ENCODE measurements at regions not wholly inside any gene's neighbourhood (a gene's known extent, or its start where the extent isn't known, plus 50 kb on each side); places are given as distances from the start of the nearest gene placed in this dataset.

DNA sequence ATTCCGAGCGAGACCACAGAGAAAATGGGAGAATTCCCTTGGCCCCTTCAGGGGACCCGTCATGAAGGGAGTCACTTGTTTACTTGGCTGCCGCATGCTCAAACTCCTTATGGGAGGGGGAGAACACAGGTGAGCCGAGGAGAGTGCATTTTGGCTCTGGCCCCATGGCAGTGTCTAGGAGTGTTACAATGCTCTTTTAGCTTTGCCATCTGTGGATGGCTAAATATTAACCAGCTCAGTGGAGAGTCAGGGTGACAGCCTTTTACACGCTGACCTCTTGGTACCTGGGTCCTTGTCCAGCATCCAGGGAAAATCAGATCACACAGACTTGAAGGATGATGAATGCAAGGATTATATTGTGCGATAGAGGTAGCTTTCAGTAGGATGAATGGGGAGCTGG, 146.4 kb upstream of the ATXN7L3B start:
- TF ChIP-seq EP300 (IDR thresholded peaks at IDR 0.05; ENCODE audit: borderline replicate concordance): no peak
- no peak for TF ChIP-seq CREB1 (IDR thresholded peaks at IDR 0.05; ENCODE audit: low read depth)
- TF ChIP-seq EGR1 (IDR thresholded peaks at IDR 0.05): no peak

DNA sequence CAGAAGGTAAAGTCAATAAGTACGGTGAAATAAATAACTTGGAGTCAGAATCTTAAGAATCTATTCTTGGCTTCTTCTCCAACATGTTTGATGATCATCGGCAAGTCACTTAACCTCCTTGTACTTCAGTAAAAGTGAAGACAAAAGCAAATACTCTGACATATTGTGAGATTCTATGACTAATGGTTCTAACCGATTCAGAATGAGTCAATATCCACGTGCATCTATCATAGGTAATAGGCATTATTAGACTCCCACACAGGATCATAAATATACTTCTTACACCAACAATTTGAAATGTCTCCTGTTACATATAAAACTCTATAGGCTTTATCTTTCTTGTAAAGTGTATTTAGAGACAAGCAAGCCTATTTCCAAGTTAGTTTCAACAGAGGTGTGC, 144.4 kb upstream of the ATXN7L3B start:
- TF ChIP-seq USF1 (IDR thresholded peaks at IDR 0.05) (no peak), EGR1 (IDR thresholded peaks at IDR 0.05) (no peak), YY1 (IDR thresholded peaks at IDR 0.05; ENCODE audit: low read depth) (no peak), NFIC (IDR thresholded peaks at IDR 0.05) (no peak), REST (IDR thresholded peaks at IDR 0.05; ENCODE audit: low read depth) (no peak), EP300 (IDR thresholded peaks at IDR 0.05; ENCODE audit: borderline replicate concordance) (no peak), CREB1 (IDR thresholded peaks at IDR 0.05; ENCODE audit: low read depth) (no peak), FOXM1 (IDR thresholded peaks at IDR 0.05; ENCODE audit: borderline replicate concordance, low read depth) (no peak), TCF12 (IDR thresholded peaks at IDR 0.05; ENCODE audit: low read depth) (no peak), RAD21 (IDR thresholded peaks at IDR 0.05; ENCODE audit: low read depth) (no peak), CEBPB (IDR thresholded peaks at IDR 0.05) (no peak), TAF1 (IDR thresholded peaks at IDR 0.05; ENCODE audit: low read depth) (no peak), ZBTB7A (IDR thresholded peaks at IDR 0.05; ENCODE audit: low read depth) (no peak)
- TF ChIP-seq, protein P1, sequence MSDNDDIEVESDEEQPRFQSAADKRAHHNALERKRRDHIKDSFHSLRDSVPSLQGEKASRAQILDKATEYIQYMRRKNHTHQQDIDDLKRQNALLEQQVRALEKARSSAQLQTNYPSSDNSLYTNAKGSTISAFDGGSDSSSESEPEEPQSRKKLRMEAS (IDR thresholded peaks at IDR 0.05): no peak

GRCh38 chr12:74394647-74395046, 143.0 kb upstream of the ATXN7L3B start:
- TF ChIP-seq, protein P1 (IDR thresholded peaks at IDR 0.05): no peak
- TF ChIP-seq TAF1 (IDR thresholded peaks at IDR 0.05; ENCODE audit: low read depth): no peak
- no peak for TF ChIP-seq FOXM1 (IDR thresholded peaks at IDR 0.05; ENCODE audit: borderline replicate concordance, low read depth)
- TF ChIP-seq RAD21 (IDR thresholded peaks at IDR 0.05; ENCODE audit: low read depth): no peak
- no peak for TF ChIP-seq NFIC (IDR thresholded peaks at IDR 0.05)
- no peak for TF ChIP-seq USF1 (IDR thresholded peaks at IDR 0.05)
- TF ChIP-seq EP300 (IDR thresholded peaks at IDR 0.05; ENCODE audit: borderline replicate concordance): no peak
- no peak for TF ChIP-seq YY1 (IDR thresholded peaks at IDR 0.05; ENCODE audit: low read depth)
- TF ChIP-seq CEBPB (IDR thresholded peaks at IDR 0.05): no peak
- no peak for TF ChIP-seq CREB1 (IDR thresholded peaks at IDR 0.05; ENCODE audit: low read depth)
- no peak for TF ChIP-seq TEAD4 (IDR thresholded peaks at IDR 0.05)
- no peak for TF ChIP-seq ZBTB7A (IDR thresholded peaks at IDR 0.05; ENCODE audit: low read depth)
- no peak for TF ChIP-seq REST (IDR thresholded peaks at IDR 0.05; ENCODE audit: low read depth)
- no peak for TF ChIP-seq EGR1 (IDR thresholded peaks at IDR 0.05)
- no peak for TF ChIP-seq TCF12 (IDR thresholded peaks at IDR 0.05; ENCODE audit: low read depth)

DNA sequence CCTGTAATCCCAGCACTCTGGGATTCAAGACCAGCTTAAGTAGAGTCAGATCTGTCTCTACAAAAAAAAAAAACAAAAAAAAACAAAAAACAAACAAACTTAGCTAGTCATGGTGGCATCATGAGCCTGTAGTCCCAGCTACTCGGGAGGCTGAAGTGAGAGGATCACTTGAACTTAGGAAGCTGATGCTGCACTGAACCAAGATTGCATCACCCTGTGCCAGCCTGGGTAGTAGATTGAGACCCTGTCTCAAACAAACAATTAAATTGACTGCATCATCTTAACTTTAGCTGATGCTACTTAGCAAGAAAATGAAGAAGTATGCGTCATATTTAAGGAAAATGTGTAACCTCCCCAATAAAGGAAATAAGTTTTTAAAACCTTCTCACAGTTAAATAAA, 136.6 kb upstream of the ATXN7L3B start:
- TF ChIP-seq TAF1 (IDR thresholded peaks at IDR 0.05; ENCODE audit: low read depth): no peak
- no peak for TF ChIP-seq EP300 (IDR thresholded peaks at IDR 0.05; ENCODE audit: borderline replicate concordance)
- TF ChIP-seq NFIC (IDR thresholded peaks at IDR 0.05): no peak
- no peak for TF ChIP-seq REST (IDR thresholded peaks at IDR 0.05; ENCODE audit: low read depth)
- TF ChIP-seq CEBPB (IDR thresholded peaks at IDR 0.05): no peak
- TF ChIP-seq, protein P1 (IDR thresholded peaks at IDR 0.05): no peak
- no peak for TF ChIP-seq EGR1 (IDR thresholded peaks at IDR 0.05)
- TF ChIP-seq ZBTB7A (IDR thresholded peaks at IDR 0.05; ENCODE audit: low read depth): no peak
- no peak for TF ChIP-seq TEAD4 (IDR thresholded peaks at IDR 0.05)
- no peak for TF ChIP-seq RAD21 (IDR thresholded peaks at IDR 0.05; ENCODE audit: low read depth)
- no peak for TF ChIP-seq TCF12 (IDR thresholded peaks at IDR 0.05; ENCODE audit: low read depth)
- no peak for TF ChIP-seq CREB1 (IDR thresholded peaks at IDR 0.05; ENCODE audit: low read depth)
- no peak for TF ChIP-seq USF1 (IDR thresholded peaks at IDR 0.05)

All from Ishikawa (cell line).